Stimulated activated CD8-positive, alpha-beta memory T cell treated with anti-CD3 and anti-CD28 coated beads, Interleukin-7, amount 100 ng/mL, for 48 hours (primary cell): ENCODE measurements at regions not wholly inside any gene's neighbourhood (a gene's known extent, or its start where the extent isn't known, plus 50 kb on each side); places are given as distances from the start of the nearest gene placed in this dataset.
A peak's percentile ranks its signal among the peaks of the same experiment; 100 is the strongest.
"Not testable (repeated sequence)": the region's sequence is repeated elsewhere in the genome, so short reads cannot be mapped to it uniquely, and the experiment has no call there.

ENCODE experiments used
- DNase-seq, 2 donors: peaks; one replicate each; pipeline ENCODE4 v3.0.0-alpha.2; 2020; ENCODE audit warnings: low read depth in 1 of 2; ENCODE audit errors: extremely low read depth in 1 of 2

GRCh38 chr1:239963856-239964255, 127.8 kb upstream of the FMN2 start:
- no peak for DNase-seq

- DNase-seq = peak in 1 of 2 donors; percentile 17
Measured at GRCh38 chr1:239976130-239976968, 115.3 kb upstream of the FMN2 start.

GRCh38 chr1:239977416-239977815, 114.3 kb upstream of the FMN2 start:
- DNase-seq = no peak

- no peak for DNase-seq
Measured at GRCh38 chr1:239979456-239979855, 112.2 kb upstream of the FMN2 start.

- DNase-seq = no peak
Measured at GRCh38 chr1:239982762-239983161, 108.9 kb upstream of the FMN2 start.

GRCh38 chr1:239985044-239985443, 106.6 kb upstream of the FMN2 start:
- DNase-seq = no peak

GRCh38 chr1:239987103-239987745, 104.5 kb upstream of the FMN2 start:
- DNase-seq = no peak

GRCh38 chr1:239989990-239990389, 101.7 kb upstream of the FMN2 start:
- DNase-seq = no peak

- DNase-seq = not testable (repeated sequence)
Measured at GRCh38 chr1:239992566-239992965, 99.1 kb upstream of the FMN2 start.

GRCh38 chr1:239993366-239993765, 98.3 kb upstream of the FMN2 start:
- DNase-seq = no peak

GRCh38 chr1:239995281-239995680, 96.4 kb upstream of the FMN2 start:
- DNase-seq = no peak

GRCh38 chr1:239997160-239997514, 94.5 kb upstream of the FMN2 start:
- DNase-seq = no peak

- no peak for DNase-seq
Measured at GRCh38 chr1:239997515-239998311, 94.0 kb upstream of the FMN2 start.

- DNase-seq = no peak
Measured at GRCh38 chr1:239998312-239998649, 93.4 kb upstream of the FMN2 start.

- no peak for DNase-seq
Measured at GRCh38 chr1:239999170-239999569, 92.5 kb upstream of the FMN2 start.

GRCh38 chr1:240000634-240001033, 91.0 kb upstream of the FMN2 start:
- no peak for DNase-seq

- DNase-seq = no peak
Measured at GRCh38 chr1:240001177-240001740, 90.4 kb upstream of the FMN2 start.

GRCh38 chr1:240004086-240004749, 87.5 kb upstream of the FMN2 start:
- DNase-seq = no peak

- DNase-seq = no peak
Measured at GRCh38 chr1:240005997-240006650, 85.6 kb upstream of the FMN2 start.

- no peak for DNase-seq
Measured at GRCh38 chr1:240008298-240008697, 83.4 kb upstream of the FMN2 start.
